Mesenchymal stem cell (in vitro differentiated cells and primary cell): ENCODE measurements at regions not wholly inside any gene's neighbourhood (a gene's known extent, or its start where the extent isn't known, plus 50 kb on each side); places are given as distances from the start of the nearest gene placed in this dataset.

ENCODE experiments used
- DNase-seq: peaks from one replicate; pipeline ENCODE4 v3.0.0-alpha.2; 2013
- H2AFZ ChIP-seq: one replicate; pipeline ENCODE4 v1.6.1; 2013; ENCODE audit warnings: low read depth, mild to moderate bottlenecking, control low read depth, inconsistent platforms, low read length, moderate library complexity
- H2AK5ac ChIP-seq: 2 replicates; pipeline ENCODE4 v1.6.1; 2013; ENCODE audit warnings: low read length, moderate library complexity, mild to moderate bottlenecking, inconsistent platforms; ENCODE audit not compliant: severe bottlenecking
- H2BK120ac ChIP-seq: one replicate; pipeline ENCODE4 v1.6.1; 2013; ENCODE audit warnings: low read depth, mild to moderate bottlenecking, inconsistent platforms, low read length, moderate library complexity
- H2BK12ac ChIP-seq, 2 experiments: one replicate each; pipeline ENCODE4 v1.6.1; 2013; ENCODE audit warnings: inconsistent platforms in 2 of 2, low read length in 2 of 2, mild to moderate bottlenecking in 2 of 2, moderate library complexity in 2 of 2, control low read depth in 1 of 2
- H2BK15ac ChIP-seq: one replicate; pipeline ENCODE4 v1.6.1; 2013; ENCODE audit warnings: mild to moderate bottlenecking, low read depth, inconsistent platforms; ENCODE audit not compliant: poor library complexity, severe bottlenecking
- H2BK5ac ChIP-seq: 2 replicates; pipeline ENCODE4 v1.6.1; 2013; ENCODE audit warnings: low read depth, mild to moderate bottlenecking, low read length, control low read depth, inconsistent platforms; ENCODE audit not compliant: poor library complexity, severe bottlenecking
- H3K14ac ChIP-seq, 2 experiments: one replicate each; pipeline ENCODE4 v1.6.1; 2013; ENCODE audit warnings: inconsistent platforms in 2 of 2, low read length in 2 of 2, control low read depth in 1 of 2, mild to moderate bottlenecking in 1 of 2, moderate library complexity in 1 of 2
- H3K18ac ChIP-seq, 2 experiments: one replicate each; pipeline ENCODE4 v1.6.1; 2013; ENCODE audit warnings: inconsistent platforms in 2 of 2, low read length in 2 of 2, control low read depth in 1 of 2, low read depth in 1 of 2, mild to moderate bottlenecking in 1 of 2
- H3K23ac ChIP-seq, 2 experiments: one replicate each; pipeline ENCODE4 v1.6.1; 2013; ENCODE audit warnings: inconsistent platforms in 2 of 2, low read length in 2 of 2, mild to moderate bottlenecking in 2 of 2, moderate library complexity in 2 of 2, control low read depth in 1 of 2
- H3K27ac ChIP-seq: 2 replicates; pipeline ENCODE4 v1.5.1; 2013; ENCODE audit warnings: mild to moderate bottlenecking, moderate library complexity, low read length, control low read depth, inconsistent platforms; ENCODE audit not compliant: poor library complexity, severe bottlenecking
- H3K27me3 ChIP-seq, 2 experiments: 2 replicates each; pipeline versions ENCODE4 v1.6.1 to v1.7.0; 2013; ENCODE audit warnings: low read length in 2 of 2, mild to moderate bottlenecking in 2 of 2, moderate library complexity in 2 of 2, control low read depth in 1 of 2, inconsistent platforms in 1 of 2; ENCODE audit not compliant: control insufficient read depth in 1 of 2, insufficient read depth in 1 of 2
- H3K36me3 ChIP-seq, 2 experiments: 2 replicates each; pipeline versions ENCODE4 v1.6.1 to v1.7.0; 2013; ENCODE audit warnings: low read length in 2 of 2, control low read depth in 1 of 2, inconsistent platforms in 1 of 2, low read depth in 1 of 2, mild to moderate bottlenecking in 1 of 2; ENCODE audit not compliant: insufficient read depth in 2 of 2, control insufficient read depth in 1 of 2
- H3K4ac ChIP-seq, 2 experiments: one replicate each; pipeline ENCODE4 v1.6.1; 2013; ENCODE audit warnings: inconsistent platforms in 2 of 2, low read length in 2 of 2, mild to moderate bottlenecking in 2 of 2, moderate library complexity in 2 of 2, control low read depth in 1 of 2, low read depth in 1 of 2
- H3K4me1 ChIP-seq: 2 replicates; pipeline ENCODE4 v1.6.1; 2013; ENCODE audit warnings: low read depth, low read length, control low read depth; ENCODE audit not compliant: control insufficient read depth, insufficient read depth
- H3K4me2 ChIP-seq: 2 replicates; pipeline ENCODE4 v1.6.1; 2013; ENCODE audit warnings: low read length, mild to moderate bottlenecking, inconsistent platforms; ENCODE audit not compliant: poor library complexity, severe bottlenecking
- H3K4me3 ChIP-seq, 2 experiments: 2 replicates each; pipeline versions ENCODE4 v1.5.1 to v1.7.0; 2013; ENCODE audit warnings: low read length in 2 of 2, mild to moderate bottlenecking in 2 of 2, control low read depth in 1 of 2, low read depth in 1 of 2; ENCODE audit not compliant: insufficient read depth in 1 of 2
- H3K79me1 ChIP-seq: replicated peaks from 2 replicates; pipeline ENCODE4 v1.6.1; 2013; ENCODE audit warnings: mild to moderate bottlenecking, control low read depth, low read length, inconsistent platforms; ENCODE audit not compliant: poor library complexity, severe bottlenecking
- H3K9ac ChIP-seq: 2 replicates; pipeline ENCODE4 v1.7.0; 2013; ENCODE audit warnings: mild to moderate bottlenecking, low read length, moderate library complexity
- H3K9me3 ChIP-seq: 2 replicates; pipeline ENCODE4 v1.7.0; 2013; ENCODE audit warnings: mild to moderate bottlenecking, low read length; ENCODE audit not compliant: control insufficient read depth
- H4K8ac ChIP-seq: one replicate; pipeline ENCODE4 v1.6.1; 2013; ENCODE audit warnings: inconsistent platforms, mild to moderate bottlenecking, low read length, moderate library complexity
- H4K91ac ChIP-seq: one replicate; pipeline ENCODE4 v1.6.1; 2013; ENCODE audit warnings: mild to moderate bottlenecking, low read length, inconsistent platforms
- WGBS: methylation state at CpG from one replicate; pipeline ENCODE4 v1.1.7; 2013; ENCODE audit warnings: mixed read lengths; 5-methylcytosine and 5-hydroxymethylcytosine counted together

GRCh38 chr3:6805236-6805635, 55.7 kb upstream of the GRM7 start:
- Histone ChIP-seq H3K14ac (no peak overlapping the region), H4K91ac (no peak overlapping the region), H3K79me1 (no peaks in the 10 kb centered on the region), H3K4ac (no peak overlapping the region), H2BK12ac (no peak overlapping the region), H2BK5ac (no peak overlapping the region), H2AK5ac (no peak overlapping the region), H4K8ac (no peak overlapping the region), H3K27ac (no peak overlapping the region), H3K36me3 (no peaks in the 10 kb centered on the region), H3K18ac (no peak overlapping the region), H2BK15ac (no peak overlapping the region), H3K9me3 (no peaks in the 10 kb centered on the region), H3K27me3 (no peaks in the 10 kb centered on the region), H3K23ac (no peak overlapping the region), H3K4me2 (no peak overlapping the region), H3K9ac (no peak overlapping the region), H3K4me3 (no peak overlapping the region), H3K4me1 (no peaks in the 10 kb centered on the region), H2BK120ac (no peak overlapping the region), H2AFZ (no peak overlapping the region)
- 6% methylated on average over 2 of the region's 2 CpGs for WGBS
- no peak for DNase-seq

- H2AK5ac ChIP-seq = no peak overlapping the region
- H3K18ac ChIP-seq = no peak overlapping the region
- H3K79me1 ChIP-seq = no peaks in the 10 kb centered on the region
- no peak overlapping the region for H2AFZ ChIP-seq
- no peaks in the 10 kb centered on the region for H3K36me3 ChIP-seq
- H3K23ac ChIP-seq = no peak overlapping the region
- no peak overlapping the region for H3K9ac ChIP-seq
- 47% methylated on average over 2 of the region's 3 CpGs for WGBS
- H3K27me3 ChIP-seq = no peaks in the 10 kb centered on the region
- no peak overlapping the region for H3K4ac ChIP-seq
- H3K14ac ChIP-seq = no peak overlapping the region
- H4K8ac ChIP-seq = no peak overlapping the region
- H2BK120ac ChIP-seq = no peak overlapping the region
- H3K9me3 ChIP-seq = no peaks in the 10 kb centered on the region
- H2BK5ac ChIP-seq = no peak overlapping the region
- H3K27ac ChIP-seq = no peak overlapping the region
- no peak for DNase-seq
- H3K4me2 ChIP-seq = no peak overlapping the region
- H2BK12ac ChIP-seq = no peak overlapping the region
- no peak overlapping the region for H3K4me3 ChIP-seq
- H4K91ac ChIP-seq = no peak overlapping the region
- H2BK15ac ChIP-seq = no peak overlapping the region
- H3K4me1 ChIP-seq = no peaks in the 10 kb centered on the region
These were observed 53.9 kb upstream of the GRM7 start for GRCh38 chr3:6806991-6807390.

- Histone ChIP-seq H3K23ac (no peak overlapping the region), H3K27ac (no peak overlapping the region), H2BK15ac (no peak overlapping the region), H3K9me3 (no peaks in the 10 kb centered on the region), H3K36me3 (no peaks in the 10 kb centered on the region), H2AFZ (no peak overlapping the region), H2BK12ac (no peak overlapping the region), H3K4me2 (no peak overlapping the region), H3K14ac (no peak overlapping the region), H3K79me1 (no peaks in the 10 kb centered on the region), H3K4ac (no peak overlapping the region), H2AK5ac (no peak overlapping the region), H3K9ac (no peak overlapping the region), H4K91ac (no peak overlapping the region), H3K4me1 (no peaks in the 10 kb centered on the region), H3K27me3 (no peaks in the 10 kb centered on the region), H3K18ac (no peak overlapping the region), H4K8ac (no peak overlapping the region), H2BK120ac (no peak overlapping the region), H3K4me3 (no peak overlapping the region), H2BK5ac (no peak overlapping the region)
- no peak for DNase-seq
- WGBS = 82% methylated on average over 8 of the region's 8 CpGs
These were observed 52.8 kb upstream of the GRM7 start for GRCh38 chr3:6807967-6808588.

- Histone ChIP-seq H3K23ac (no peak overlapping the region), H3K9me3 (no peaks in the 10 kb centered on the region), H4K91ac (no peak overlapping the region), H3K27me3 (no peaks in the 10 kb centered on the region), H3K27ac (no peak overlapping the region), H2BK5ac (no peak overlapping the region), H3K4me1 (no peaks in the 10 kb centered on the region), H2BK15ac (no peak overlapping the region), H2BK120ac (no peak overlapping the region), H2BK12ac (no peak overlapping the region), H3K14ac (no peak overlapping the region), H2AFZ (no peak overlapping the region), H3K4me3 (no peak overlapping the region), H4K8ac (no peak overlapping the region), H3K79me1 (no peaks in the 10 kb centered on the region), H2AK5ac (no peak overlapping the region), H3K4me2 (no peak overlapping the region), H3K9ac (no peak overlapping the region), H3K18ac (no peak overlapping the region), H3K36me3 (no peaks in the 10 kb centered on the region), H3K4ac (no peak overlapping the region)
- no peak for DNase-seq
- 45% methylated on average over 2 of the region's 2 CpGs for WGBS
These were observed 51.6 kb upstream of the GRM7 start for GRCh38 chr3:6809349-6809748.
